HCT116 (cell line): ENCODE measurements at regions not wholly inside any gene's neighbourhood (a gene's known extent, or its start where the extent isn't known, plus 50 kb on each side); places are given as distances from the start of the nearest gene placed in this dataset.

ENCODE experiments used
- ELF1 ChIP-seq: IDR thresholded peaks from 2 replicates; pipeline ENCODE4 v1.6.1; 2012; ENCODE audit warnings: low read depth, borderline replicate concordance
- EZH2 ChIP-seq: fragments of 200-600 bp; sonication (generic); IDR thresholded peaks from 2 replicates; pipeline ENCODE4 v1.6.1; 2017; ENCODE audit warnings: antibody characterized with exemption, mixed run types
- EZH2phosphoT487 ChIP-seq: fragments of 200-600 bp; IDR thresholded peaks from 2 replicates; pipeline ENCODE4 v1.6.1; 2018; ENCODE audit warnings: antibody characterized with exemption, borderline replicate concordance
- POLR2A ChIP-seq: IDR thresholded peaks from 2 replicates; pipeline ENCODE4 v1.7.0; 2011; ENCODE audit warnings: borderline replicate concordance; ENCODE audit not compliant: insufficient read depth, insufficient read length; ENCODE audit errors: extremely low read depth
- POLR2AphosphoS5 ChIP-seq: IDR thresholded peaks from 2 replicates; pipeline ENCODE4 v1.6.1; 2011; ENCODE audit warnings: mild to moderate bottlenecking, low read depth, low read length, moderate library complexity
- YY1 ChIP-seq: IDR thresholded peaks from 2 replicates; pipeline ENCODE4 v1.6.1; 2011; ENCODE audit warnings: low read length, low read depth, moderate library complexity, mild to moderate bottlenecking; ENCODE audit not compliant: insufficient replicate concordance; ENCODE audit errors: extremely low read depth
- TF ChIP-seq, protein P1 (sequence below), 3 experiments: fragments of 200-600 bp in 1 of 3; sonication (generic) in 1 of 3; IDR thresholded peaks in 2 of 3; conservative IDR thresholded peaks in 1 of 3; 2 replicates each; pipeline ENCODE4 v1.5.1; 2012 to 2017; ENCODE audit warnings: low read depth in 2 of 3, low read length in 2 of 3, antibody characterized with exemption in 1 of 3, borderline replicate concordance in 1 of 3, control low read depth in 1 of 3, mild to moderate bottlenecking in 1 of 3, mixed read lengths in 1 of 3, mixed run types in 1 of 3, moderate library complexity in 1 of 3; ENCODE audit not compliant: insufficient read depth in 1 of 3
- TF ChIP-seq, protein P2 (sequence below): IDR thresholded peaks from 2 replicates; pipeline ENCODE4 v1.6.1; 2012

DNA sequence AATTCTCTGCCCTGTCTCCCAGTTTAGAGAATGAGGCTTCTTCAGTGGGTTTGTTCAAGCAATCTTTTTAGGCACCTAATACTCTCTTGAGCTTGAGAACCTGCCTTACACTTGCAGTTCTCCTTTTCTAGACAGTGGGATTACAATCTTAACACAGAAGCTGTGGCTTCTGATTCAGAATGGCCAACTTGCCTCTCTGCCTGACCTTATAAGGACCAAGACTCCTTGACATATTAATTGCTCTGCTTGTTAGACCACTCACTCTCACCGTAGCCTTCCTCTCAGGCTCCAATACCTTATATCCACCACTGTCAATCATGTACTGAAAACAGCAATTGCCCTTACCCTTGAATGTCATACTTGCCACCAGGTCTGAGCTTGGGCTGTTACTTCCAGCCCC lies 338.7 kb upstream of the MAOA start:
- TF ChIP-seq EZH2phosphoT487 (no peak), POLR2A (no peak), YY1 (no peak), EZH2 (no peak), POLR2AphosphoS5 (no peak), ELF1 (no peak)
- TF ChIP-seq, protein P1, sequence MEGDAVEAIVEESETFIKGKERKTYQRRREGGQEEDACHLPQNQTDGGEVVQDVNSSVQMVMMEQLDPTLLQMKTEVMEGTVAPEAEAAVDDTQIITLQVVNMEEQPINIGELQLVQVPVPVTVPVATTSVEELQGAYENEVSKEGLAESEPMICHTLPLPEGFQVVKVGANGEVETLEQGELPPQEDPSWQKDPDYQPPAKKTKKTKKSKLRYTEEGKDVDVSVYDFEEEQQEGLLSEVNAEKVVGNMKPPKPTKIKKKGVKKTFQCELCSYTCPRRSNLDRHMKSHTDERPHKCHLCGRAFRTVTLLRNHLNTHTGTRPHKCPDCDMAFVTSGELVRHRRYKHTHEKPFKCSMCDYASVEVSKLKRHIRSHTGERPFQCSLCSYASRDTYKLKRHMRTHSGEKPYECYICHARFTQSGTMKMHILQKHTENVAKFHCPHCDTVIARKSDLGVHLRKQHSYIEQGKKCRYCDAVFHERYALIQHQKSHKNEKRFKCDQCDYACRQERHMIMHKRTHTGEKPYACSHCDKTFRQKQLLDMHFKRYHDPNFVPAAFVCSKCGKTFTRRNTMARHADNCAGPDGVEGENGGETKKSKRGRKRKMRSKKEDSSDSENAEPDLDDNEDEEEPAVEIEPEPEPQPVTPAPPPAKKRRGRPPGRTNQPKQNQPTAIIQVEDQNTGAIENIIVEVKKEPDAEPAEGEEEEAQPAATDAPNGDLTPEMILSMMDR (IDR thresholded peaks at IDR 0.05 in 2 of 3, conservative IDR thresholded peaks at IDR 0.05 in 1 of 3; ENCODE audit: borderline replicate concordance in 1 of 3, insufficient read depth in 1 of 3, low read depth in 2 of 3, low read length in 2 of 3), result no peak
- TF ChIP-seq, protein P2, sequence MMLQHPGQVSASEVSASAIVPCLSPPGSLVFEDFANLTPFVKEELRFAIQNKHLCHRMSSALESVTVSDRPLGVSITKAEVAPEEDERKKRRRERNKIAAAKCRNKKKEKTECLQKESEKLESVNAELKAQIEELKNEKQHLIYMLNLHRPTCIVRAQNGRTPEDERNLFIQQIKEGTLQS, result no peak
